Activated naive CD4-positive, alpha-beta T cell treated with anti-CD3 and anti-CD28 coated beads, Interleukin-2, amount 50 U/mL, for 24 hours (primary cell): ENCODE measurements at regions not wholly inside any gene's neighbourhood (a gene's known extent, or its start where the extent isn't known, plus 50 kb on each side); places are given as distances from the start of the nearest gene placed in this dataset.
"Not testable (repeated sequence)": the region's sequence is repeated elsewhere in the genome, so short reads cannot be mapped to it uniquely, and the experiment has no call there.

ENCODE experiments used
- H3K27ac Mint-ChIP-seq: one replicate; pipeline ENCODE4 v1.8.0; 2021; ENCODE audit warnings: mild to moderate bottlenecking, mixed read lengths
- H3K27me3 Mint-ChIP-seq: one replicate; pipeline ENCODE4 v1.8.0; 2021; ENCODE audit warnings: mixed read lengths
- H3K36me3 Mint-ChIP-seq: one replicate; pipeline ENCODE4 v1.8.0; 2021; ENCODE audit warnings: mixed read lengths
- H3K4me1 Mint-ChIP-seq: one replicate; pipeline ENCODE4 v1.8.0; 2021; ENCODE audit warnings: mixed read lengths
- H3K4me3 Mint-ChIP-seq: one replicate; pipeline ENCODE4 v1.8.0; 2021; ENCODE audit warnings: mild to moderate bottlenecking, mixed read lengths
- H3K9me3 Mint-ChIP-seq: one replicate; pipeline ENCODE4 v1.8.0; 2021; ENCODE audit warnings: mixed read lengths

DNA sequence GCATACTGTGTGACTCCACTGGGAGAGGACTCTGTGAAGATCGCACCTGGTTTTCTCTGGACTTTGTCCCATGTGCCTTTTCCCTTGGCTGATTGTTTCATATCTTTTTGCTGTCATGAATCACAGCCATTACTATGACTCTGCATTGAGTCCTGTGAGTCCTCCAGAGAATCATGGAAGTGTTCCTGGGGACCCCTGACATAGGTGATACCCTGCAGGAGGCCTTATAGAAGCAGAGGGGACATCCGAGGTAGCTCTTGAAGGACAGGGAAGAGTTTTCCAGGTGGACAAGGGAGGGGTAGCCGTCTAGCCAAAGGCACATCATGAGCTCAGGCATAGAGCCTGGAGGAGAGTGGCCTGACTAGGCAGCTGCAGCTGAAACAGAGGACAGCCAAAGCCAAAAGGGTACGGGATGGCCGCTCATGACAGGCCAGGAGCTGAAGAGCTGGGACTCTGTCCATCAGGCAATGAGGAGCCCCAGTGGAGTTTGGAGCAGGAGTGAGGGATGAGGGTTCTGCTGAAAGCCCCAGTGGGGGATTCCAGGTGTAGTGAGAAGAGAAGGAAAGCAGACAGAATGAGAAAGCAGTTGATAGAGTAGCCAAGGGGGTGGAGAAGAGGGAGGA lies 86.6 kb upstream of the TOX2 start:
- H3K4me3 Mint-ChIP-seq = no peak overlapping the region
- H3K27me3 Mint-ChIP-seq = no peaks in the 10 kb centered on the region
- no peaks in the 10 kb centered on the region for H3K4me1 Mint-ChIP-seq
- no peaks in the 10 kb centered on the region for H3K36me3 Mint-ChIP-seq
- no peaks in the 10 kb centered on the region for H3K9me3 Mint-ChIP-seq
- H3K27ac Mint-ChIP-seq = no peak overlapping the region

DNA sequence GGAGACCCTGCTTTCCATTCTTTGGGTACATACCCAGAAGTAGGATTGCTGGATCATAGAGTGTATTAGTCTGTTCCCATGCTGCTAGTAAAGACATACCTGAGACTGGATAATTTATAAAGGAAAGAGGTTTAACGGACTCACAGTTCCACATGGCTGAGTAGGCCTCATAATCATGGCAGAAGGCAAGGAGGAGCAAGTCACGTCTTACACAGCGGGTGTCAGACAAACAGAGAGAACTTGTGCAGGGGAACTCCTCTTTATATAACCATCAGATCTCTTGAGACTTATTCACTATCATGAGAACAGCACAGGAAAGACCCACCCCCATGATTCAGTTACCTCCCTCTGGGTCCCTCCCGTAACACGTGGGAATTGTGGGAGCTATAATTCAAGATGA lies 87.7 kb upstream of the TOX2 start:
- H3K9me3 Mint-ChIP-seq, H3K36me3 Mint-ChIP-seq: not testable (repeated sequence)

DNA sequence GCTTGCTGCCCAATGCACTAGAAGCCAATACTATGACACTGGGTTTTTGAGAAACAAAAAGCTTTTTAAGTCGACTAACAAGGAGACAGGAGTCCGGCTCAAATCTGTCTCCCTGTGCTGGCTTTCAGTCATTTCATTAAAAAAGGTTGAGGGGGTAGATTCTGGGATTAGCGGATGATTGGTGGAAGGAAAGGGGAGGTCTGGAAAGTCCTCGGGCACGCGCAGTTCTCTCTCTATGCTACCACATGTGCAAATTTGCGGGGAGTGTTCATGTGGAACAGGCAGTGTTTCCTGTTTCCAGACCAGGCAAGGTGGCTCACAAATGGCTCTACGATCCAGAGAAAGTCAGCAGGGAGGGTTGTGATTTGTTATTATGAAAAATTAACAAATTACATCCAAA lies 89.1 kb upstream of the TOX2 start:
- Mint-ChIP-seq H3K9me3 (no peaks in the 10 kb centered on the region), H3K36me3 (no peaks in the 10 kb centered on the region), H3K4me1 (no peaks in the 10 kb centered on the region), H3K27me3 (no peaks in the 10 kb centered on the region), H3K4me3 (no peak overlapping the region), H3K27ac (no peak overlapping the region)

More for the DNA sequence above, 87.7 kb upstream of the TOX2 start:
- not testable (repeated sequence) for H3K27me3 Mint-ChIP-seq, H3K4me3 Mint-ChIP-seq, H3K27ac Mint-ChIP-seq, H3K4me1 Mint-ChIP-seq

DNA sequence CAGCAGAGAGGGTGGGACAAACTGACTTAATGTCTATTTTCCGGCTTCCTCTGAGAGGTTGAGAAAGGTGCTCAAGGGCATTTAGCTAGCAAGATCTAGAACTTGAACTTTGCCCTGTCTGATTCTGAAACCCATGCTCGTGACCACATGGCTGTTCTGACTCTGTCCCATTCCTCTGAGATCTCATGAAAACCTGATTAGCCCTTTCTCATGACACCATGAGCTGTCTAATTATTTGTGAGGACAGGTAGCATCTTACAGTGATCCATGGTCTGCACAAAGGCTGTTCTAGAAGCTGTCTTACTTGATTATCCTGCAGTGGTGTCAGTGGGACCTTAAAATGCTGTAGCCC lies 89.6 kb upstream of the TOX2 start:
- no peak overlapping the region for H3K27ac Mint-ChIP-seq
- no peaks in the 10 kb centered on the region for H3K27me3 Mint-ChIP-seq
- no peaks in the 10 kb centered on the region for H3K4me1 Mint-ChIP-seq
- H3K9me3 Mint-ChIP-seq = no peaks in the 10 kb centered on the region
- H3K4me3 Mint-ChIP-seq = no peak overlapping the region
- H3K36me3 Mint-ChIP-seq = no peaks in the 10 kb centered on the region

DNA sequence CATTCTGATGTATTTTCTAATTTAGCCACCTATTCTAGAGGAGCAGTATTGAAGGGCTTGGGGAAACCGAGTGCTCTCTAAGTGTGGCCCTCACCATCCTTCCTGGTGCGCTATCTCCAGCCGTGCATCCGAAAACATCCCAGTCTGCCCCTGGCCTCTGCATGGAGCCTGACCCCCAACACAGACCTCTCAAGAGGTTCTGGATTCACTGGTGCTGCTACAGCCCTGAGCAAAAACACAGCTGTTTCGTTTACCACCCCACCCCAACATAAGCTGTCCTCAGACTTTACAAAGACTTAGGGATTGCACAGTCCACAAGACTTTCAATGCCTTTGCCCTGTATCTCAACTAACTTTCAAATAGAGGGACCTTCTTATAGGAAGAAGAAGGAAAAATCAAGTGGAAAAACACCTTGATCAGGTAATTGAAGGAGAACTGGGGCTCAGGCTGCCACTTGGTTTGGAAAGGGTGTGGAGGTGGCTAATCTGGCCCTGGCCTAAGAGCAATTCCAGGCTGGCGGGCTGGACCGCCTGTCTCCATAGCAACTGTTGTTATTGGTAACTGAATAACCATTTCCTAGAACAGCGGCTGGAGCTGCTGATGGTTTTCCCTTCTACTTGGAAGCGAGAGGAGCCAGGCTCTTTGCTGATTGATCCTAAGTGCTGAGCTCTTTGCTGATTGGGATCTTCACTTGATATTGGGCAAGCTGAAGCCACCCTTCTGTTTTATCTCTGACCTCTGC lies 90.2 kb upstream of the TOX2 start:
- Mint-ChIP-seq H3K27ac (no peak overlapping the region), H3K36me3 (no peaks in the 10 kb centered on the region)

DNA sequence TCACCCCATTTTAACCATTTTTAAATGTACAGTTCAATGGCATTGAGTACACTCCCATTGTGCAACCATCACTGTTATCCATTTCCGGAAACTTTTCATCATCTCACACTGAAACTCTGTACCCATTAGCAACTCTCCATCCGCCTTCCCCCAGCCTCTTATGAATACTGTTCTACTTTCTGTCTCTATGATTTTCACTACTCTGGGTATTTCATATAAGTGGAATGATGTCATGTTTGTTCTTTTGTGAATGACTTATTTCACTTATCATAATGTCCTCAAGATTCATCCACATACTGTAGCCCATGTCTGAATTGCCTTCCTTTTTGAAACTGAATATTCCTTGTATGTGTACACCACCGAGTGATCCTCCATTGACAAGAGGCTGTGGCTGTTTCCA lies 92.9 kb upstream of the TOX2 start:
- no peak overlapping the region for H3K27ac Mint-ChIP-seq

More for the DNA sequence above, 90.2 kb upstream of the TOX2 start:
- Mint-ChIP-seq H3K4me3 (no peak overlapping the region), H3K9me3 (no peaks in the 10 kb centered on the region), H3K27me3 (no peaks in the 10 kb centered on the region), H3K4me1 (no peaks in the 10 kb centered on the region)

DNA sequence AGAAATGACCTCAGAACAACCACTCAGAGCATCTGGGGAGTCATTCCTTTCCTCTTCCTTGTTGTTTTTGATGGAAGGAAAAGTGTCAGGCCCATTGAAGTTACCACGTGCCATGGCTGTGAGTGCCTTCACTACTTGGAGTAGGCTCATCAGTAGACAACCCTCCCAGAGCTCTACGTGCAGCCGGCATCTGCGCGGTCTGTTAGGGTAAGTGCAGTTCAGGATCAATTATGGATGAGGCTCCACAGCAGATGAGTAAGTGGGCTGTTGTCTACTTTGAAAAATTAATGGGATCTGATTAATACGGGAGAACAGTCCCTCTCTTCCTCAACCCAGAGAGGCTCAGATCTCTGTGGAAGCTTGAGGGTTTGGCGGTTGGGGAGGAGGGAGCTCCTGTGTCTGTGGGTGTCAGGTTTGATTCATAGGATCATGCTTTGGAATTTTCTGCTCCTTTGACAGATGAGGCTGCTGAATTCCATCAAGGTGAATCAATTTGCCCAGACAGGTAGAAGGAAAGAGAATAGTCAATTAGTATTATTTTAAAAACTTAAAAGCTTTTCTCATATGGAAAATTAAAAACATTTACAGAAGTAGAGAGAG lies 93.8 kb upstream of the TOX2 start:
- Mint-ChIP-seq H3K27me3 (no peaks in the 10 kb centered on the region), H3K4me3 (no peak overlapping the region), H3K4me1 (no peaks in the 10 kb centered on the region), H3K27ac (no peak overlapping the region), H3K9me3 (no peaks in the 10 kb centered on the region), H3K36me3 (no peaks in the 10 kb centered on the region)

More for the DNA sequence above, 92.9 kb upstream of the TOX2 start:
- Mint-ChIP-seq H3K36me3 (no peaks in the 10 kb centered on the region), H3K9me3 (no peaks in the 10 kb centered on the region), H3K27me3 (no peaks in the 10 kb centered on the region), H3K4me1 (no peaks in the 10 kb centered on the region), H3K4me3 (no peak overlapping the region)

DNA sequence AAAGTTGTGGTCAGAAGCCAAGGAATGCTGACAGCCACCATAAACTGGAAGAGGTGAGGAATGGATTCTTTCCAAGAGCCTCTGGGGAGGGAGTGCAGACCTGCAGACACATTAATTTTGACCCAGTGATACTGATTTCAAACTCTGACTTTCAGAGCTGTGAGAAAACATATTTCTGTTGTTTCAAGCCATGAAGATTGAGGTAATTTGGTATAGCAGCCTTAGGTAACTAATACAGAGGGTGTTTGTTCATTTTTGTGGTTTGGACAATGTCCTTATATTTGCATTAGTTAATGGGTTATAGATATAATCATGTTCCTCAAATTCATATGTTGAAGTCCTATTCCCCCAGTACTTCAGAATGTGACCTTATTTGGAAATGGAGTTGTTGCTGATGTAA lies 85.4 kb upstream of the GTSF1L start:
- peaks cover 2% of the 10 kb centered on the region for H3K27me3 Mint-ChIP-seq
- H3K4me1 Mint-ChIP-seq = no peaks in the 10 kb centered on the region
- H3K27ac Mint-ChIP-seq = peak overlapping the region; percentile 38
- peaks cover 1% of the 10 kb centered on the region for H3K36me3 Mint-ChIP-seq
- H3K4me3 Mint-ChIP-seq = no peak overlapping the region
- H3K9me3 Mint-ChIP-seq = peaks cover 17% of the 10 kb centered on the region

DNA sequence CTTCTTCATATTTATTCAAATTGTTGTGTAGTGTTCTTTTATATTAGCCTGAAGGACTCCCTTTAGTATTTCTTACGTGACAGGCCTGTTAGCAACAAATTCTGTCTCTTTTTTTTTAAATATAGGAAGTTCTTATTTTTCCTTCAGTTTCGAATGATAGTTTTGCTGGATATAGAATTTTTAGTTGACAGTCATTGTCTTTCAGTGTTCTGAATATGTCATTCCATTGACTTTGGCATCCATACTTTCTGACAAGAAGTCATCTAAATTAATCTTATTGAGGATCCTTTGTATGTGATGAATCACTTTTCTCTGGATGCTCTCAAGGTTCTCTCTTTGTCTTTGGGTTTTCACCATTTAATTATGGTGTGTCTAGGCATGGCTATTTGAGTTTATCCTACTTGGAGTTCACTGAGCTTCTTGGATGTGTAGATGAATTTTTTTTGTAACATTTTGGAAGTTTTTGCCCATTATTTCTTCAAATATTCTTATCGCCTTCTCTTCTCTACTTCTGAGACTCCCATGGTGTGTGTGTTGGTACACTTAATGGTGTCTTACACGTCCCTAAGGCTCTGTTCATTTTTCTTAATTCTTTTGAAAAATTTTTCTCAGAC lies 82.5 kb upstream of the GTSF1L start:
- Mint-ChIP-seq H3K4me1 (no peaks in the 10 kb centered on the region), H3K27ac (no peak overlapping the region), H3K9me3 (peaks cover 24% of the 10 kb centered on the region), H3K27me3 (peaks cover 2% of the 10 kb centered on the region), H3K4me3 (no peak overlapping the region), H3K36me3 (peaks cover 5% of the 10 kb centered on the region)

DNA sequence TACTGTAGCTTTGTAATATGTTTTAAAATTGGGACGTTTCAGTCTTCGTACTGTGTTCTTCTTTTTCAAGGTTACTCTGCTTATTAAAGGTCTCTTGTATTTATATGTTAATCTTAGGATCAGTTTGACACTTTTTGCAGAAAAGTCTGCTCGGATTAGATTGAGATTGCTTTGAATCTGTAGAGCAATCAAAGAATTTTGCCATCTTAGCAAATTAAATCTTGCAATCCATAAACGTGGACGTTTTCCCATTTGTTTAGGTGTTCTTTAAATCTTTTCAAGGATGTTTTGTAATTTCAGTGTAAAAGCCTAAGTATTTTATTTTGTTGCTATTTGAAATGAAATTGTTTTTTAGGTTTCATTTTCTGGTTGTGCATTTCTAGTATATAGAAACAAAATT lies 78.0 kb upstream of the GTSF1L start:
- Mint-ChIP-seq H3K36me3 (peaks cover 6% of the 10 kb centered on the region), H3K27me3 (no peaks in the 10 kb centered on the region), H3K4me1 (no peaks in the 10 kb centered on the region), H3K9me3 (peaks cover 26% of the 10 kb centered on the region), H3K27ac (no peak overlapping the region), H3K4me3 (no peak overlapping the region)

DNA sequence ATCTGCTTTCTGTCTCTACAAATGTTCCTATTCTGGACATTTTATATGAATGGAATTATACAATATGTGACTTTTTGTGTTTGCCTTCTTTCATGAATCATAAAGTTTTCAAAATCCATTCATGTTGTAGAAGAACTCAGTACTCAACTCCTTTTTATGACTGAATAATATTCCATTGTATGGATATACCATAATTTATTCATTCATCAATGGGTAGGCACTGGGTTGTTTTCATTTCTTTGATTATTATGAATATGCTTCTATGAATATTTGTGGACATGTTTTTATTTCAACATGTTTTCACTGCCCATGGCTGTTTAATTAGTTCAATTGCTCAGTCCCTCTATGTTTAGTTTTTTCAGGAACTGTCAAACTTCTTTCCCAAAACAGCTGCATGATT lies 76.5 kb upstream of the GTSF1L start:
- H3K4me1 Mint-ChIP-seq = peaks cover 9% of the 10 kb centered on the region
- no peaks in the 10 kb centered on the region for H3K27me3 Mint-ChIP-seq
- peaks cover 21% of the 10 kb centered on the region for H3K9me3 Mint-ChIP-seq
- H3K27ac Mint-ChIP-seq = peak overlapping the region; percentile 33
- no peak overlapping the region for H3K4me3 Mint-ChIP-seq
- peaks cover 6% of the 10 kb centered on the region for H3K36me3 Mint-ChIP-seq

DNA sequence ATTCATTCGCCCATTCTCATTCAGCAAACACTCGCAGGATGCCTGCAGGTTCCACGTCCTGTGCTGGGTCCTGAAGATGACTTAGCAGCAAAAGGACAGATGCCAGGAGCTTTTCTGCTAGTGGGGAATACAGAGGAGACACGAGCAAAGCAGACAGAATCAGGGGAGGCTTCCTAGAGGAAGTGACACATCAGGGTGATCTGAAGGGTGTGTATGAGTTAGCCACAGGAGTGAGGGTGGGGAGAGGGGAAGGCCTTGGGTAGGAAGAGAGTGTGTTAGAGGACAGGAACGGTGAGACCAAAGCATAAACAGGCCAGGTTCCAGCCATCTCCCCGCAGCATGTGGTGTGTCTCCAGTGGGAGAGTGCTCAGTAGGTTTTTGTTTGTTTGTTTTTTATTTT lies 73.4 kb upstream of the GTSF1L start:
- peak overlapping the region; percentile 32 for H3K27ac Mint-ChIP-seq
- peaks cover 2% of the 10 kb centered on the region for H3K36me3 Mint-ChIP-seq
- peaks cover 16% of the 10 kb centered on the region for H3K9me3 Mint-ChIP-seq
- no peaks in the 10 kb centered on the region for H3K27me3 Mint-ChIP-seq
- peaks cover 11% of the 10 kb centered on the region for H3K4me1 Mint-ChIP-seq
- no peak overlapping the region for H3K4me3 Mint-ChIP-seq

DNA sequence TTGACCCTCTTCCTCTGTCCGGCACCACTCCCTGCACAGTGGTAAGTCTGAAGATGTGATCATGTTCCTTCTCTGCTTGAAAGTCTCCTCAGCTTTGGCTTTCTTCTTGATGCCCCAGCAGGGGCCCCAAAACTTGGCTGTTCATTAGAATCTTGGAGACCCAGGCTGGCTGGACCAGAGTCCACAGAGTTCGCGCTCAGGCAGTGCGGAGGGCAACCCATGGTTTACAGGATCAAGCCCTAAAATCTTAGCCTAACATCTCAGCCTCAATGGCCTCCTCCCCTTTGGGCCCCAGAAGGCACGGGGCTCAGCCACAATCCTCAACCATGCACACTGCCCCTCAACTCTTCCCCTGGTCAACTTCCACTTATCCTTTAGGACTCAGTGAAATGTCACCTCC lies 72.9 kb upstream of the GTSF1L start:
- H3K36me3 Mint-ChIP-seq = peaks cover 2% of the 10 kb centered on the region
- H3K27ac Mint-ChIP-seq = no peak overlapping the region
- no peak overlapping the region for H3K4me3 Mint-ChIP-seq
- no peaks in the 10 kb centered on the region for H3K27me3 Mint-ChIP-seq
- peaks cover 11% of the 10 kb centered on the region for H3K4me1 Mint-ChIP-seq
- peaks cover 15% of the 10 kb centered on the region for H3K9me3 Mint-ChIP-seq

DNA sequence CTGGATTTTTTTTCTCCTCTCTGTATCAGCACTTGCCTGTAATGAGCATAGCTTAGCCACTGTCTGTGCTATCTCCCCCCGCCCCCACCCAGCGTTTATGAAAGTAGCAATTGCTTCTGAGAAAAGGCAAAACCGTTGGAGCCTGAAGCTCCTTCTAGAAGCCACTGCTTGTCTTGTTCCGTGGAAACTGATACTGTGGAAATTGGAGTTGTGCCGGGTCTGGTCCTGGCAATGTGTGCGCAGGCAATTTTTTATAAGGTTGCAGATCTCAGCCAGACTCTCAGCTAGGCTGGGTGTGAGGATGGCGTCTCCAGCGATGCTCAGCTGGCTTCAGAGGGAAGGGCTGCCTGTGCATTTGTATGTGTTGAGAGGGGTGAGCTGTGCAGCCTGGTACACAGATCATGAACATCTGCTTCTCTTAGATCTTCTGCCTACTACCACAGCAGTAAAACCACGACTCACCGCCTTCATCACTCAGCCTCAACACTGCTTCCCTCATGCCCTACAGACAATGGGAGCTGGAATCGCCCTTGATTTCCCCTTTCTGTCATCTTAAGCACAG lies 72.4 kb upstream of the GTSF1L start:
- Mint-ChIP-seq H3K4me3 (no peak overlapping the region), H3K27me3 (no peaks in the 10 kb centered on the region), H3K27ac (no peak overlapping the region), H3K9me3 (peaks cover 11% of the 10 kb centered on the region), H3K36me3 (peaks cover 2% of the 10 kb centered on the region), H3K4me1 (peaks cover 11% of the 10 kb centered on the region)

DNA sequence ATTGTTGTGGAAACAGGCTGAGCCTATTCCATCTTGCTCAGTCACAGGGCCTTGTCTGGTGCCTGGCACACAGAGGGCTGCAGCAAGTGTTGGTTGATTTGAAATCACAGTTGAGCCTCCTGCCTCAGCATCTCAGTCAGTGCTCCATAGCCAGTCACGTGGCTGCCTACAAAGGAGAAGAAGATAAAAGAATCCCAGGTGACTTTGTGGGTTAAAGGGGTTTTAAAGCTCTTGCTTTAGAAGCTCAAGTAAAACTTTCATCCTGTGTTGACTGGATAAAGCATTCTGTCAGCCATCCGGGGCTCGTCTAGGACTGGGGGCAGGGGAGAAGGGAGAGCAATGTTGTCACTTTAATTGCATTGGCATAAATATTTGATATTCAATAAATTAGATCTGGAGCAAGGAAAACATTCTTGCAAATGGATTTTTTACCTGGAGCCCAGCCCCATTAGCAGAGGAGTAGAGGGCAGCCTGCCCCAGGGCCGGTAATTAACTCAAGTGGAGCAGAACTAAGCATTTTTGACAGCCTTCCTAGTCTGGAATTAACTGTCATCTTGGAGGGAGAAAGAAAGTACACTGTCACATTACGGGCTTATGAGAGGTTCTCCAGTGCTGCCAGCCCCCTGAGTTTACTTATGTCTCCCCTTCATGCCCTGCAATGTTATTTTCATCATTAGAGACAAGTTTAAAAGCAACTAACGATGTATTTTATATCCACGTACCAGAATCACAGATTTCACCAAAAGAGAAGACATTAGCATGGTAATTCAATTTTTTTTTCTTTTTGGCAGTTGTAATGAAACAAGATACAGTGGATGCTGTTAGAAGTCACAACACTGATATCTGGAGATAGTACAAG lies 71.7 kb upstream of the GTSF1L start:
- no peak overlapping the region for H3K4me3 Mint-ChIP-seq
- peaks cover 11% of the 10 kb centered on the region for H3K4me1 Mint-ChIP-seq
- H3K9me3 Mint-ChIP-seq = peaks cover 8% of the 10 kb centered on the region
- H3K27me3 Mint-ChIP-seq = no peaks in the 10 kb centered on the region
- no peak overlapping the region for H3K27ac Mint-ChIP-seq
- no peaks in the 10 kb centered on the region for H3K36me3 Mint-ChIP-seq
